ENCODE measurements at regions not wholly inside any gene's neighbourhood (a gene's known extent, or its start where the extent isn't known, plus 50 kb on each side); places are given as distances from the start of the nearest gene placed in this dataset.

DNA sequence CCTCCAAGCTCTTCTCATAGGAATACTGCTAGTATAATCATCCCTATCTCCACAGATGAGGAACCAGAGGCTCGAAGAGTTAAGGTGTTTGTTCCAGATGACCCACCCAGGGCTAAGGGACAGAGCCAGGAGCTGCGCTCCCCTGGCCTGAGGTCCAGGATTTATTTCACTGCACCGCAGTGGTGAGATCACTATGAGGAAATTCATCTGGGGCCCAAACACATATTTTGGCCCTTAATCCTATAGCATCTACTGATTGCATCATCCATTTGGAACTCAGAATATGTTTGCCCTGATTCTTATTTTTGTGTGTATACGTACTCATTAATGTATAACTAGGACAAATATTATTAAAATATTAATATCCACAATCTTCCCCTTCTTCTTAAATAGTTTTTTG, 100.1 kb upstream of the RBPJ start:
- TF ChIP-seq, protein P1, sequence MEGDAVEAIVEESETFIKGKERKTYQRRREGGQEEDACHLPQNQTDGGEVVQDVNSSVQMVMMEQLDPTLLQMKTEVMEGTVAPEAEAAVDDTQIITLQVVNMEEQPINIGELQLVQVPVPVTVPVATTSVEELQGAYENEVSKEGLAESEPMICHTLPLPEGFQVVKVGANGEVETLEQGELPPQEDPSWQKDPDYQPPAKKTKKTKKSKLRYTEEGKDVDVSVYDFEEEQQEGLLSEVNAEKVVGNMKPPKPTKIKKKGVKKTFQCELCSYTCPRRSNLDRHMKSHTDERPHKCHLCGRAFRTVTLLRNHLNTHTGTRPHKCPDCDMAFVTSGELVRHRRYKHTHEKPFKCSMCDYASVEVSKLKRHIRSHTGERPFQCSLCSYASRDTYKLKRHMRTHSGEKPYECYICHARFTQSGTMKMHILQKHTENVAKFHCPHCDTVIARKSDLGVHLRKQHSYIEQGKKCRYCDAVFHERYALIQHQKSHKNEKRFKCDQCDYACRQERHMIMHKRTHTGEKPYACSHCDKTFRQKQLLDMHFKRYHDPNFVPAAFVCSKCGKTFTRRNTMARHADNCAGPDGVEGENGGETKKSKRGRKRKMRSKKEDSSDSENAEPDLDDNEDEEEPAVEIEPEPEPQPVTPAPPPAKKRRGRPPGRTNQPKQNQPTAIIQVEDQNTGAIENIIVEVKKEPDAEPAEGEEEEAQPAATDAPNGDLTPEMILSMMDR (IDR thresholded peaks at IDR 0.05), result no peak
- TF ChIP-seq POLR2A (IDR thresholded peaks at IDR 0.05; ENCODE audit: low read depth), result no peak

All from esophagus muscularis mucosa (tissue), 3 donors.